Amniotic stem cell (primary cell): ENCODE measurements at regions not wholly inside any gene's neighbourhood (a gene's known extent, or its start where the extent isn't known, plus 50 kb on each side); places are given as distances from the start of the nearest gene placed in this dataset.
A peak's percentile ranks its signal among the peaks of the same experiment; 100 is the strongest.

Source experiments
- DNase-seq: peaks from one replicate; lab custom pipeline; 2025; lab: John Stamatoyannopoulos, UW

DNA sequence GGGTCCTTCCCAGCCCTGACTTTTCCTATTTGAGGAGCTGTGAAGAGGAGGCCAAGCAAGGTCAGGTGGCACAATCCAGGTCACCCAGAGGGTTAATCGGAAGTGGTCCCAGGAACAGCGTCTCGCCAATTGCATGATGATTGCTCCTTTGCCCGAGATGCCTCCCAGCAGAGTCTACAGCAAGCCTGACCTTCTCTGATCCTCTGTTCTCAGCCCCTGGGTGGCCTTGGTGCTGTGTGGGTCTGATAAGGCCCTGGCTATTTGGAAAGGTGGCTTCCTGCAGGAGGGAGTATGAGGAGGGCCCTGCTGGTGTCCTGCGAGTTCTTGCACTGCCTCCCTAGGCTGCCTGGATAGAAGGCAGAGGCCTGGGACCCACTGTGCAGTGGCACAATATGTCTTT, 116.2 kb downstream of the FOXD2 start:
- no peak for DNase-seq

- DNase-seq = no peak
Measured at GRCh38 chr1:47554901-47555300, 117.1 kb downstream of the FOXD2 start.

DNA sequence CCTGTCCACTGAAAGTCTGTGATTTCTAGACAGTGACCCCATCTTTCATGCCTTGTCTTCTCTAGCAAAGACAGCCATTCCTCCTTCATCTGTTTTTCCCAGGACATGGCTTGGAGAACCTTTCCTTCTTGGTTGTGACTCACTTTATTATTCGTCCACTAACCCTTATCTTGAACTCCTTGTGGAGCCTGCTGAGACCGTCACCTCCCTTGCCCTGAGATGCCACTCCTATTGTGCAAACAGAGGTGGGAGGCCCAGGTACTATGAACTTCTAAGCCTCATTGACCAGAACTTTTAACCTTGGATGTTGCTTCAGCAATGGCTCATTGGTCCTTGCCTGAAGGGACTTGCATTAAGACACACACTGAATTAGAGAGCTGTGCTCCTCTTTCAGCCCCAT, 117.5 kb downstream of the FOXD2 start:
- DNase-seq = no peak

DNA sequence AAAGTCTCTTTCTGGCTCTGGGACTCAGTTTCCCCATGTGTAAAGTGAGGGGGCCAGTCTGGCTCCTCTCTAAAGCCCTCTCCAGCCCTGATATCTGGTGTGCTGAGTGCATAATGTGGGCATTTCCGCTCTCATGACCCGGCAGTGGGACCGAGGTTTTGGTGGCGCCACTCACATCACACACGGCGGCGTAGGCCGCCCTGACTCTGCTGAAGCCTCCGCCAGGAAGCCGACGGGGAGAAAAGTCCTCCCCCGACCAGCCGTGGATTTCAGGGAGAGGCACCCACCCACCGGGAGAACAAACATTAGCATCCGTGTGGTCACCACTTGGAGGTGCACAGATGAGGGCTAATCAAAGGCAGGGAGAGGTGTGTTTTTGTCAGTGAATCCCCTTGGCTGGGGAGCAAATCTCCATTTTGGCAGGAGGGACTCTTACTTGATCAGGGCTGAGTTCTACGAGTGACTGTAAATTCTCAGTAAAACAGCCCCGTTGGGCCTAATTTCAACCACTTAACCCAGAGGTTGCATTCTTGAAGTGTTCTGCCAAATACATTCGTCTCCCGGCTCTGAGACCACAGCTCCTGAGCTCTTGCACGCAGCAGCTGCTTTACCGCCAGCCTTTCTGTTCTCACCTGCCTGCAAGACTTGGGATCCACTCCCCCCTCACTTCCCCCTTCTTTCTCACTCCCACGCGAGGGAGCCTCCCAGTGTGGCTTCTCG, 118.2 kb downstream of the FOXD2 start:
- DNase-seq = no peak

- DNase-seq = no peak
Measured at GRCh38 chr1:47557066-47557465, 119.2 kb downstream of the FOXD2 start.

- no peak for DNase-seq
Measured at GRCh38 chr1:47558601-47559593, 121.1 kb downstream of the FOXD2 start.

DNA sequence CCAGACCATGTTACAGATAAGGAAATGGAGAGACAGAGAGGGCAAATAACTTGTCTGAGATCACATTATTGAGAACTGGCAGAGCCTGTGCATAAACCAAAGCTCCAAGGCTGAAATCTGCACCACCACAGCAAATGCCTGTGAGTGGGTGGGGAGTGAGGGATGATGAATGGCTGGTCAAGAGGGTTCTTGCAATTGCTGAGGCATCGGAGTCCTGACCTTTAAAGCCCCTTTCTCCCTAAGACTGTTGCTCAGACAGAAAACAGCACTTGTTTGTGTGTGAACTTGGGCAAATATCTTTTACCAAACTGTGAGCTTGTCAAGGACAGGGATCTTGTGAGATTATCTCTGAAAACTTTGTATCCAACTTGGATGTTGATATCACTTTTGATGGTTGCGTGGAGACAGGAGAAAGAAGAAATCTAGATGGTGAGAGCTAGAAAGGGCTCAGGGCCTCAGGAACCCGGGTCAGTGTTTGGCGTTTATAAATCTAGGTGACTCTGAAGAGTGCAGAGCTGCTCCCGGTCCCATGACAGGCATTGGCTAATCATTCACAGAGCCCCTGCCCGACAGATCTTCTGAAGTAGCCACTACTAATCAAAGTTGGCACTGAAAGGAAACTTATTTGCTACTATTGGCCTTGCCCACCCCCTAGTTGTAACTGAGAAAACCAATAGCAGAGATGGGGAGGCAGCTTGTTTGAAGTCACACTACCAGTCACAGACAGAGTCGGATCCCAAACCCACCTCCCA, 122.3 kb downstream of the FOXD2 start:
- DNase-seq = no peak

GRCh38 chr1:47561523-47562007, 123.7 kb downstream of the FOXD2 start:
- DNase-seq = no peak

DNA sequence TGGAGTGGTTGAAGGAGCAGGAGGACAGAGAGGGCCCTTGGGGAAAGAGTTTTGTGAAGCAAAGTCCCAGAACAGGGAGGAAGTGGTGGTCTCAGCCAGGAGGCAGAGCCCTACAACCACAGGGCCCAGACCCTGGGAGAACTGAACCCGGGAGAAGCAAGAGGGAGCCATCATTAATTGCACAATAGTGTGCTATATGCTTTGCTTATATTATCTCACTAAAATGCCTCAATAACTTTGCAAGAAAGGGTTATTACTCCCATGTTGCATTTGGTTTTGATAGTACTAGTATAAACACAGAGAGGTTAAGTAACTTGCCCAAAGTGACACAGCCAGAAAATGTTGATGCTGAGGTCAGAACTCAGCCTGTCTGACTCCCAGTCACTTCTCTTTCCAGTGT, 124.3 kb downstream of the FOXD2 start:
- DNase-seq = no peak

GRCh38 chr1:47562799-47563198, 125.0 kb downstream of the FOXD2 start:
- no peak for DNase-seq

DNA sequence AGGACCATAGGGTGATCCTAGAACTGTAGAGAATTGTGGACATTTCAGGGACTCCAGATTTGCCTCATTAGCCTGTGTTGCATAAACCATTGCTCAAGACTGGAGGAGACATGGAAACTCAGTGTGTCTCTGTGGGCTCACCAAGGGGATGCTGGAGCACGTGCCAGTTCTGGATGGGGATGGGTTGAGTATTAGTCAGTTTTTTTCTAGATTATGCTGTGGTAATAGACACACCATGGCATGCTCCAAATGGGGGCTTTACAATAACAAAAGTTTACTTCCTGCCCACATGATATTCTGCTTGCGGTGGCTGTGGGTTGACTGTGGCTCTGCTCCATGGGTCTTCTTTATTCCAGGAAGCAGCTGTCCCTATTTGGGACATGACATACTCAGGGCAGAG, 125.4 kb downstream of the FOXD2 start:
- DNase-seq = no peak

GRCh38 chr1:47564570-47564969, 126.7 kb downstream of the FOXD2 start:
- no peak for DNase-seq

GRCh38 chr1:47565092-47565491, 127.2 kb downstream of the FOXD2 start:
- DNase-seq = no peak

DNA sequence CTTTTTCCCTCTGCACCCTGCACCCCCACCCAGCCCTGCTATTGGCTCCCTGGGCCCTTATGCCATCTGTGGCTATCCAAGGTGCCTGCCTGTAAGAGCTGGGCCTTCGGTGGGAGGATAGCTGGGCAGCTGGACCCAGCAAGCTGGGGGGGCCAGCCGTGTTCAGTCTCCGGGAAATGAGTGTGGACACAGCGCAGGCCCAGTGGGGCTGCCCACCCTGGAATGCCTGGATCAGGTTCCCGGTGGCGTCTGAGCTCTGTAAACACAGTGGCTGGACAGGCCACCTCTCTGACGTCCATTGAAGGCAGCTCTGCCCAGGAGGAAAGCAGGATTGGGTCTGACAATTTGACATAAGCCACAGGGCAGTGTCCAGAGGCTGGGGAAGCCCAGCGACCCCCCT, 127.8 kb downstream of the FOXD2 start:
- DNase-seq = no peak

DNA sequence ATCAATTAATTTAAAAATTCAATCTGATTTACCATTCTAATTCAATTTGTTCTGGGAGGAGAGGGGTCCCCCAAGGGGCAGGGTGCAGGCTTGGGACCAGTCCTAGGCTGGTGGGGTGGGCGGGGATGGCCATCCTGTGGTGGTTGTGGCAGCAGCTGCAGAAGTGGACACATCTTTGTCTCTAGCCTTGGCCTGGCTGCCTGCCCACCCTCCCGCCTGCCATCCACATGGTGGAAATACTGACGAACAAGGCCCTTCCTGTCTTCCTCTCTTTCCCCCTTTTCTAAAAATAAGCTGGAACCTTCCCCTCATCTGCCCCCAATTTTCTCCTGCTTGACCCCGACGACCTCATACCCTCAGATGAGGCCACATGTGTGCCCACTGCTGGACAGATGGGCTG, 130.9 kb downstream of the FOXD2 start:
- DNase-seq = no peak

DNA sequence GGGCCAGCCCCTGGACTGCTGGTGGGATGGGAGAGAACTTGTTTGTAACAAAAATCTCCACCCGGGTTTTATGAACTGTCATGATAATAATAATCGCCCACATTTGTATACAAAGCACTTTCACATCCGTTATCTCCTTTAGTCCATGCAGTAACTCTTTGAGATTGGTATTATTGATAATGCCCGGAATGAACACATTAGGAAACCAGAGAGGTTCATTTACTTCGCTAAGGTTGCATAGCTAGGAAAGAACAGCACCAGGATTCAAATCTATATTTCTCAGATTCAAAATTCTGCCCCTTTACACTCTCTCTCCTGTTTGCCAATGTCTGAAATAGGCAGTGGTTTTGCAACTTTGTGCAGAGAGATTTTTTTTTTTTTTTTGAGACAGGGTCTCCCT, 131.4 kb downstream of the FOXD2 start:
- DNase-seq = no peak

- DNase-seq = peak; percentile 75
Measured at GRCh38 chr1:47569681-47570470, 132.0 kb downstream of the FOXD2 start.

GRCh38 chr1:47571161-47571560, 133.3 kb downstream of the FOXD2 start:
- DNase-seq = no peak

- no peak for DNase-seq
Measured at GRCh38 chr1:47571952-47572351, 134.1 kb downstream of the FOXD2 start.

DNA sequence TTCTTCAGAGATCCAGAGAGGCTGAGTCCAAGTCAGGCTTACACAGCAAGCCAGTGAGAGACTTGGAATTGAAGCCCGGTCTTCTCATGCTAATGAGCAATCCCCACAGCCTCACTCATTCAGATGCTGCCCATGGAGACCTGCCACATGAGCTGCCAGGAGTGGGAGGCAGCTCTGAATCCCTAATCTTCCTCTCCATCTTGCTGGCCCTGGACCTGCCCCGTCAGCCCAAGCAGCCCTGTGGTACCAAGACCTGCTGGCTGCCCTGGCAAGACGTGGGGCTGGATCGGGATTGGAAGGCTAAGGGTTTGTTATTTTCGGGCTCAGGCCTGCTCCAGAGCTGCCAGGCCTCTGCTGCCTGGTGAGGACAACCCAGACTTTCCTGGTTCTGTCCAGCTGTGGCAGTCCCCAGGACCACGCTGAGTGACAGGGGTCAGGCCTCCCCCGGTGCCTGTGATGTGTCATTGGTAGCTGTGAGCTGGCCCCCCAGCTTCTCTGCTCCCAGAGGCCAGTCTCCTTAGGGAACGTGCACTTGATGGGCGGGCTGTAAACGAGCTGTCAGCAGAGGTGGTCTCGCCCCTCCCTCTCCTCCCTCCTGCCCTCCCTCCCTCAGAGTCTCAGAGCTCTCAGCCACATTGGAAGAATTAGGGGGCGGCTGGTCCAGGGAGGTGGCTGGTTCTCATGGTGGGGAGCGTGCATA, 135.0 kb downstream of the FOXD2 start:
- no peak for DNase-seq
